GM23338 (cell line): ENCODE measurements at regions not wholly inside any gene's neighbourhood (a gene's known extent, or its start where the extent isn't known, plus 50 kb on each side); places are given as distances from the start of the nearest gene placed in this dataset.

Source experiments
- ATAC-seq: fragments of 200-7000 bp; cut with Tn5 transposase; 3 replicates; pipeline ENCODE4 v1.9.1; 2020
- DNase-seq: peaks from one replicate; pipeline ENCODE4 v3.0.0-alpha.2; 2015; ENCODE audit warnings: low spot score
- H2AFZ ChIP-seq: fragments of 200-600 bp; sonication (generic); 2 replicates; pipeline ENCODE4 v1.8.0; 2016; ENCODE audit warnings: antibody characterized with exemption, mild to moderate bottlenecking, moderate library complexity
- H3F3A ChIP-seq: fragments of 200-600 bp; sonication (generic); replicated peaks from 2 replicates; pipeline ENCODE4 v1.8.0; 2017; ENCODE audit warnings: antibody characterized with exemption, mixed run types, low read depth
- H3K27ac ChIP-seq: fragments of 200-600 bp; sonication (generic); 2 replicates; pipeline ENCODE4 v1.6.1; 2016; ENCODE audit warnings: low read depth
- H3K27me3 ChIP-seq: fragments of 200-600 bp; sonication (generic); 2 replicates; pipeline ENCODE4 v1.8.0; 2016; ENCODE audit warnings: mild to moderate bottlenecking, mixed run types, moderate library complexity; ENCODE audit not compliant: insufficient read depth
- H3K36me3 ChIP-seq: fragments of 200-600 bp; sonication (generic); 2 replicates; pipeline ENCODE4 v1.8.0; 2016; ENCODE audit warnings: mild to moderate bottlenecking; ENCODE audit not compliant: insufficient read depth
- H3K4me1 ChIP-seq: fragments of 200-600 bp; sonication (generic); 2 replicates; pipeline ENCODE4 v1.8.0; 2016; ENCODE audit warnings: mild to moderate bottlenecking, moderate library complexity; ENCODE audit not compliant: insufficient read depth
- H3K4me2 ChIP-seq: fragments of 200-600 bp; sonication (generic); 2 replicates; pipeline ENCODE4 v1.7.1; 2017; ENCODE audit warnings: mixed run types
- H3K4me3 ChIP-seq: fragments of 200-600 bp; sonication (generic); 2 replicates; pipeline ENCODE4 v1.6.1; 2016; ENCODE audit warnings: mixed run types
- H3K79me2 ChIP-seq: fragments of 200-600 bp; sonication (generic); replicated peaks from 2 replicates; pipeline ENCODE4 v1.8.0; 2017; ENCODE audit warnings: mild to moderate bottlenecking; ENCODE audit not compliant: insufficient read depth
- H3K9me2 ChIP-seq: fragments of 200-600 bp; sonication (generic); 2 replicates; pipeline ENCODE4 v1.8.0; 2017; ENCODE audit not compliant: insufficient read depth
- H4K20me1 ChIP-seq: fragments of 200-600 bp; sonication (generic); replicated peaks from 2 replicates; pipeline ENCODE4 v1.8.0; 2017; ENCODE audit warnings: mild to moderate bottlenecking; ENCODE audit not compliant: insufficient read depth
- H3K27ac Mint-ChIP-seq: 2 replicates; pipeline ENCODE4 v1.8.0; 2020; ENCODE audit warnings: inconsistent platforms, mild to moderate bottlenecking, moderate library complexity, mixed read lengths
- H3K27me3 Mint-ChIP-seq: 3 replicates; pipeline ENCODE4 v1.8.0; 2022; ENCODE audit warnings: low read depth, mild to moderate bottlenecking, moderate library complexity, mixed read lengths, inconsistent platforms; ENCODE audit not compliant: insufficient read depth, poor library complexity
- H3K36me3 Mint-ChIP-seq: 3 replicates; pipeline ENCODE4 v1.8.0; 2021; ENCODE audit warnings: low read depth, mild to moderate bottlenecking, inconsistent platforms, moderate library complexity, mixed read lengths
- H3K4me1 Mint-ChIP-seq: 3 replicates; pipeline ENCODE4 v1.8.0; 2020; ENCODE audit warnings: mild to moderate bottlenecking, inconsistent platforms, mixed read lengths
- H3K4me3 Mint-ChIP-seq: 3 replicates; pipeline ENCODE4 v1.8.0; 2021; ENCODE audit warnings: moderate library complexity, mild to moderate bottlenecking, inconsistent platforms, mixed read lengths
- H3K9me3 Mint-ChIP-seq: 3 replicates; pipeline ENCODE4 v1.8.0; 2020; ENCODE audit warnings: moderate library complexity, mild to moderate bottlenecking, inconsistent platforms, mixed read lengths
- CREB1 ChIP-seq: fragments of 250-450 bp; sonication (Bioruptor Pico); IDR thresholded peaks from 2 replicates; pipeline ENCODE4 v1.5.0; 2020; ENCODE audit warnings: low read depth, mild to moderate bottlenecking, moderate library complexity
- CTCF ChIP-seq, 2 experiments: fragments of 200-600 bp in 1 of 2; sonication (generic) in 1 of 2; conservative IDR thresholded peaks; 2 replicates each; pipeline versions ENCODE4 v1.5.1 to v1.6.1; 2016 to 2017; ENCODE audit warnings: antibody characterized with exemption in 2 of 2, low read depth in 2 of 2, mild to moderate bottlenecking in 2 of 2, moderate library complexity in 1 of 2
- ETS1 ChIP-seq: IDR thresholded peaks from 2 replicates; pipeline ENCODE4 v1.6.1; 2016; ENCODE audit warnings: antibody characterized with exemption
- EZH2 ChIP-seq: fragments of 200-600 bp; sonication (generic); IDR thresholded peaks from one replicate; pipeline ENCODE4 v1.8.0; 2017; ENCODE audit warnings: antibody characterized with exemption, mild to moderate bottlenecking, low read depth; ENCODE audit not compliant: unreplicated experiment
- EZH2phosphoT487 ChIP-seq: fragments of 200-600 bp; sonication (generic); IDR thresholded peaks from one replicate; pipeline ENCODE4 v1.8.1; 2018; ENCODE audit warnings: antibody characterized with exemption; ENCODE audit not compliant: unreplicated experiment
- JUNB ChIP-seq: IDR thresholded peaks from one replicate; pipeline ENCODE4 v1.6.1; 2016; ENCODE audit warnings: antibody characterized with exemption; ENCODE audit not compliant: unreplicated experiment
- NANOG ChIP-seq: IDR thresholded peaks from 2 replicates; pipeline ENCODE4 v1.6.1; 2016; ENCODE audit warnings: antibody characterized with exemption, borderline replicate concordance
- POLR2AphosphoS5 ChIP-seq: IDR thresholded peaks from 2 replicates; pipeline ENCODE4 v1.6.1; 2016; ENCODE audit warnings: antibody characterized with exemption, low read depth
- REST ChIP-seq: IDR thresholded peaks from one replicate; pipeline ENCODE4 v1.6.1; 2018; ENCODE audit warnings: antibody characterized with exemption; ENCODE audit not compliant: unreplicated experiment
- STAT1 ChIP-seq: IDR thresholded peaks from one replicate; pipeline ENCODE4 v1.6.1; 2016; ENCODE audit warnings: antibody characterized with exemption; ENCODE audit not compliant: unreplicated experiment
- ZNF114 ChIP-seq: fragments of 250-450 bp; sonication (Bioruptor Pico); IDR thresholded peaks from 2 replicates; pipeline ENCODE4 v1.5.0; 2020; ENCODE audit warnings: mild to moderate bottlenecking, moderate library complexity
- ZNF331 ChIP-seq: fragments of 250-450 bp; sonication (Bioruptor Pico); IDR thresholded peaks from 2 replicates; pipeline ENCODE4 v1.5.0; 2020; ENCODE audit warnings: low read depth, mild to moderate bottlenecking, moderate library complexity
- ZNF462 ChIP-seq: fragments of 250-450 bp; sonication (Bioruptor Pico); IDR thresholded peaks from 2 replicates; pipeline ENCODE4 v1.5.0; 2020; ENCODE audit warnings: mild to moderate bottlenecking, moderate library complexity

GRCh38 chr13:95382916-95383315 lies 81.7 kb upstream of the ABCC4 start:
- TF ChIP-seq NANOG (no peak), STAT1 (no peak), ZNF462 (no peak), EZH2phosphoT487 (no peak), REST (no peak), ZNF331 (no peak), ZNF114 (CRISPR knock-in tag) (no peak), POLR2AphosphoS5 (no peak), ETS1 (no peak), JUNB (no peak), CREB1 (CRISPR knock-in tag) (no peak), CTCF (conservative IDR thresholded peaks at IDR 0.05; ENCODE audit: low read depth in 2 of 2) (no peak), EZH2 (no peak)
- ATAC-seq, result no peak
- H3K4me1 ChIP-seq, result no peaks in the 10 kb centered on the region
- no peaks in the 10 kb centered on the region for H3K27me3 ChIP-seq
- no peak overlapping the region for H3K27ac ChIP-seq
- Mint-ChIP-seq H3K27me3 (no peaks in the 10 kb centered on the region), H3K4me3 (no peak overlapping the region), H3K9me3 (peaks cover 14% of the 10 kb centered on the region; the same call in 2 of the 3 replicates), H3K27ac (no peak overlapping the region), H3K4me1 (peaks cover 4% of the 10 kb centered on the region; the same call in 1 of the 3 replicates), H3K36me3 (peaks cover 3% of the 10 kb centered on the region; the same call in 2 of the 3 replicates)
- no peak overlapping the region for H3K4me3 ChIP-seq
- peaks cover 4% of the 10 kb centered on the region; the same call in 1 of the 2 replicates for H3K9me2 ChIP-seq
- H3F3A ChIP-seq, result no peaks in the 10 kb centered on the region
- H4K20me1 ChIP-seq, result no peaks in the 10 kb centered on the region
- H3K4me2 ChIP-seq, result no peak overlapping the region
- H3K36me3 ChIP-seq, result no peaks in the 10 kb centered on the region
- H3K79me2 ChIP-seq, result no peaks in the 10 kb centered on the region
- H2AFZ ChIP-seq, result no peak overlapping the region
- DNase-seq, result no peak
